ENCODE measurements at regions not wholly inside any gene's neighbourhood (a gene's known extent, or its start where the extent isn't known, plus 50 kb on each side); places are given as distances from the start of the nearest gene placed in this dataset.

GRCh38 chr1:11399250-11399649 lies 79.7 kb upstream of the DISP3 start:
- Histone ChIP-seq H3K36me3 (no peaks in the 10 kb centered on the region), H3K4me3 (no peak overlapping the region), H3K27ac (no peak overlapping the region), H3K9me3 (no peaks in the 10 kb centered on the region), H3K27me3 (peaks cover 0 to 50% of the 10 kb centered on the region in 2 donors), H3K4me1 (no peaks in the 10 kb centered on the region)
- TF ChIP-seq CTCF (IDR thresholded peaks at IDR 0.05) = no peak
- DNase-seq (no peak), ATAC-seq (no peak)
- intact Hi-C loops (cut with DNase I) = no loop called here

GRCh38 chr1:11400155-11400554 lies 78.8 kb upstream of the DISP3 start:
- DNase-seq (no peak), ATAC-seq (no peak)
- TF ChIP-seq CTCF (IDR thresholded peaks at IDR 0.05) = no peak
- intact Hi-C loops (cut with DNase I) = no loop called here
- peaks cover 0 to 41% of the 10 kb centered on the region in 2 donors for H3K27me3 ChIP-seq
- H3K4me3 ChIP-seq = no peak overlapping the region
- H3K27ac ChIP-seq = no peak overlapping the region
- no peaks in the 10 kb centered on the region for H3K36me3 ChIP-seq
- H3K4me1 ChIP-seq = no peaks in the 10 kb centered on the region
- no peaks in the 10 kb centered on the region for H3K9me3 ChIP-seq

GRCh38 chr1:11400567-11400966 lies 78.4 kb upstream of the DISP3 start:
- no peak for DNase-seq
- ATAC-seq = no peak
- no peaks in the 10 kb centered on the region for H3K9me3 ChIP-seq
- no peak overlapping the region for H3K27ac ChIP-seq
- no peaks in the 10 kb centered on the region for H3K4me1 ChIP-seq
- H3K27me3 ChIP-seq = peaks cover 0 to 37% of the 10 kb centered on the region in 2 donors
- intact Hi-C loops (cut with DNase I) = no loop called here
- no peak overlapping the region for H3K4me3 ChIP-seq
- no peaks in the 10 kb centered on the region for H3K36me3 ChIP-seq
- no peak for TF ChIP-seq CTCF (IDR thresholded peaks at IDR 0.05)

- no peak for ATAC-seq
- no peak overlapping the region for H3K4me3 ChIP-seq
Measured at GRCh38 chr1:11406845-11407244, 72.1 kb upstream of the DISP3 start.

GRCh38 chr1:11407301-11407994 lies 71.5 kb upstream of the DISP3 start:
- H3K27me3 ChIP-seq = peaks cover 0 to 16% of the 10 kb centered on the region in 2 donors
- no peak for ATAC-seq
- TF ChIP-seq CTCF (IDR thresholded peaks at IDR 0.05) = no peak
- DNase-seq = no peak
- H3K9me3 ChIP-seq = no peaks in the 10 kb centered on the region
- no peak overlapping the region for H3K27ac ChIP-seq
- no peaks in the 10 kb centered on the region for H3K4me1 ChIP-seq
- H3K36me3 ChIP-seq = no peaks in the 10 kb centered on the region
- intact Hi-C loops (cut with DNase I) = no loop called here
- H3K4me3 ChIP-seq = no peak overlapping the region

More at GRCh38 chr1:11406845-11407244, 72.1 kb upstream of the DISP3 start:
- Histone ChIP-seq H3K36me3 (no peaks in the 10 kb centered on the region), H3K27ac (no peak overlapping the region), H3K9me3 (no peaks in the 10 kb centered on the region), H3K4me1 (no peaks in the 10 kb centered on the region), H3K27me3 (peaks cover 0 to 14% of the 10 kb centered on the region in 2 donors)
- TF ChIP-seq CTCF (IDR thresholded peaks at IDR 0.05) = no peak
- DNase-seq = no peak
- intact Hi-C loops (cut with DNase I) = no loop called here

Measured in left lung (tissue), 4 donors.